GM23338 (cell line): ENCODE measurements at regions not wholly inside any gene's neighbourhood (a gene's known extent, or its start where the extent isn't known, plus 50 kb on each side); places are given as distances from the start of the nearest gene placed in this dataset.

Experiments used
- ATAC-seq: fragments of 200-7000 bp; cut with Tn5 transposase; 3 replicates; pipeline ENCODE4 v1.9.1; 2020
- DNase-seq: peaks from one replicate; pipeline ENCODE4 v3.0.0-alpha.2; 2015; ENCODE audit warnings: low spot score
- H2AFZ ChIP-seq: fragments of 200-600 bp; sonication (generic); 2 replicates; pipeline ENCODE4 v1.8.0; 2016; ENCODE audit warnings: antibody characterized with exemption, mild to moderate bottlenecking, moderate library complexity
- H3F3A ChIP-seq: fragments of 200-600 bp; sonication (generic); replicated peaks from 2 replicates; pipeline ENCODE4 v1.8.0; 2017; ENCODE audit warnings: antibody characterized with exemption, mixed run types, low read depth
- H3K27ac ChIP-seq: fragments of 200-600 bp; sonication (generic); 2 replicates; pipeline ENCODE4 v1.6.1; 2016; ENCODE audit warnings: low read depth
- H3K27me3 ChIP-seq: fragments of 200-600 bp; sonication (generic); 2 replicates; pipeline ENCODE4 v1.8.0; 2016; ENCODE audit warnings: mild to moderate bottlenecking, mixed run types, moderate library complexity; ENCODE audit not compliant: insufficient read depth
- H3K36me3 ChIP-seq: fragments of 200-600 bp; sonication (generic); 2 replicates; pipeline ENCODE4 v1.8.0; 2016; ENCODE audit warnings: mild to moderate bottlenecking; ENCODE audit not compliant: insufficient read depth
- H3K4me1 ChIP-seq: fragments of 200-600 bp; sonication (generic); 2 replicates; pipeline ENCODE4 v1.8.0; 2016; ENCODE audit warnings: mild to moderate bottlenecking, moderate library complexity; ENCODE audit not compliant: insufficient read depth
- H3K4me2 ChIP-seq: fragments of 200-600 bp; sonication (generic); 2 replicates; pipeline ENCODE4 v1.7.1; 2017; ENCODE audit warnings: mixed run types
- H3K4me3 ChIP-seq: fragments of 200-600 bp; sonication (generic); 2 replicates; pipeline ENCODE4 v1.6.1; 2016; ENCODE audit warnings: mixed run types
- H3K79me2 ChIP-seq: fragments of 200-600 bp; sonication (generic); replicated peaks from 2 replicates; pipeline ENCODE4 v1.8.0; 2017; ENCODE audit warnings: mild to moderate bottlenecking; ENCODE audit not compliant: insufficient read depth
- H3K9me2 ChIP-seq: fragments of 200-600 bp; sonication (generic); 2 replicates; pipeline ENCODE4 v1.8.0; 2017; ENCODE audit not compliant: insufficient read depth
- H4K20me1 ChIP-seq: fragments of 200-600 bp; sonication (generic); replicated peaks from 2 replicates; pipeline ENCODE4 v1.8.0; 2017; ENCODE audit warnings: mild to moderate bottlenecking; ENCODE audit not compliant: insufficient read depth
- H3K27ac Mint-ChIP-seq: 2 replicates; pipeline ENCODE4 v1.8.0; 2020; ENCODE audit warnings: inconsistent platforms, mild to moderate bottlenecking, moderate library complexity, mixed read lengths
- H3K27me3 Mint-ChIP-seq: 3 replicates; pipeline ENCODE4 v1.8.0; 2022; ENCODE audit warnings: low read depth, mild to moderate bottlenecking, moderate library complexity, mixed read lengths, inconsistent platforms; ENCODE audit not compliant: insufficient read depth, poor library complexity
- H3K36me3 Mint-ChIP-seq: 3 replicates; pipeline ENCODE4 v1.8.0; 2021; ENCODE audit warnings: low read depth, mild to moderate bottlenecking, inconsistent platforms, moderate library complexity, mixed read lengths
- H3K4me1 Mint-ChIP-seq: 3 replicates; pipeline ENCODE4 v1.8.0; 2020; ENCODE audit warnings: mild to moderate bottlenecking, inconsistent platforms, mixed read lengths
- H3K4me3 Mint-ChIP-seq: 3 replicates; pipeline ENCODE4 v1.8.0; 2021; ENCODE audit warnings: moderate library complexity, mild to moderate bottlenecking, inconsistent platforms, mixed read lengths
- H3K9me3 Mint-ChIP-seq: 3 replicates; pipeline ENCODE4 v1.8.0; 2020; ENCODE audit warnings: moderate library complexity, mild to moderate bottlenecking, inconsistent platforms, mixed read lengths
- CREB1 ChIP-seq: fragments of 250-450 bp; sonication (Bioruptor Pico); IDR thresholded peaks from 2 replicates; pipeline ENCODE4 v1.5.0; 2020; ENCODE audit warnings: low read depth, mild to moderate bottlenecking, moderate library complexity
- CTCF ChIP-seq, 2 experiments: fragments of 200-600 bp in 1 of 2; sonication (generic) in 1 of 2; conservative IDR thresholded peaks; 2 replicates each; pipeline versions ENCODE4 v1.5.1 to v1.6.1; 2016 to 2017; ENCODE audit warnings: antibody characterized with exemption in 2 of 2, low read depth in 2 of 2, mild to moderate bottlenecking in 2 of 2, moderate library complexity in 1 of 2
- ETS1 ChIP-seq: IDR thresholded peaks from 2 replicates; pipeline ENCODE4 v1.6.1; 2016; ENCODE audit warnings: antibody characterized with exemption
- EZH2 ChIP-seq: fragments of 200-600 bp; sonication (generic); IDR thresholded peaks from one replicate; pipeline ENCODE4 v1.8.0; 2017; ENCODE audit warnings: antibody characterized with exemption, mild to moderate bottlenecking, low read depth; ENCODE audit not compliant: unreplicated experiment
- EZH2phosphoT487 ChIP-seq: fragments of 200-600 bp; sonication (generic); IDR thresholded peaks from one replicate; pipeline ENCODE4 v1.8.1; 2018; ENCODE audit warnings: antibody characterized with exemption; ENCODE audit not compliant: unreplicated experiment
- JUNB ChIP-seq: IDR thresholded peaks from one replicate; pipeline ENCODE4 v1.6.1; 2016; ENCODE audit warnings: antibody characterized with exemption; ENCODE audit not compliant: unreplicated experiment
- NANOG ChIP-seq: IDR thresholded peaks from 2 replicates; pipeline ENCODE4 v1.6.1; 2016; ENCODE audit warnings: antibody characterized with exemption, borderline replicate concordance
- POLR2AphosphoS5 ChIP-seq: IDR thresholded peaks from 2 replicates; pipeline ENCODE4 v1.6.1; 2016; ENCODE audit warnings: antibody characterized with exemption, low read depth
- STAT1 ChIP-seq: IDR thresholded peaks from one replicate; pipeline ENCODE4 v1.6.1; 2016; ENCODE audit warnings: antibody characterized with exemption; ENCODE audit not compliant: unreplicated experiment
- ZNF114 ChIP-seq: fragments of 250-450 bp; sonication (Bioruptor Pico); IDR thresholded peaks from 2 replicates; pipeline ENCODE4 v1.5.0; 2020; ENCODE audit warnings: mild to moderate bottlenecking, moderate library complexity

- TF ChIP-seq EZH2phosphoT487 = no peak
- TF ChIP-seq NANOG = no peak
- no peak for TF ChIP-seq EZH2
- no peak for TF ChIP-seq ZNF114 (CRISPR knock-in tag)
- TF ChIP-seq ETS1 = no peak
- DNase-seq (no peak), ATAC-seq (no peak)
- no peak overlapping the region for H3K27ac Mint-ChIP-seq
- no peaks in the 10 kb centered on the region for H3K79me2 ChIP-seq
- H3K4me3 Mint-ChIP-seq = no peak overlapping the region
- H3K4me1 Mint-ChIP-seq = no peaks in the 10 kb centered on the region
- H3K36me3 Mint-ChIP-seq = peaks cover 3% of the 10 kb centered on the region; the same call in 2 of the 3 replicates
- H3K4me3 ChIP-seq = no peak overlapping the region
- peaks cover 2% of the 10 kb centered on the region for H3K27me3 Mint-ChIP-seq
- no peaks in the 10 kb centered on the region for H3K9me2 ChIP-seq
- H4K20me1 ChIP-seq = no peaks in the 10 kb centered on the region
- no peaks in the 10 kb centered on the region for H3K36me3 ChIP-seq
- H3K4me2 ChIP-seq = no peak overlapping the region
- H2AFZ ChIP-seq = no peak overlapping the region
- peaks cover 69% of the 10 kb centered on the region for H3K9me3 Mint-ChIP-seq
- H3K27me3 ChIP-seq = no peaks in the 10 kb centered on the region
- H3K4me1 ChIP-seq = no peaks in the 10 kb centered on the region
- H3F3A ChIP-seq = no peaks in the 10 kb centered on the region
- no peak overlapping the region for H3K27ac ChIP-seq
Observed at GRCh38 chr15:45904019-45904418, 269.2 kb downstream of the SQOR start.

GRCh38 chr15:45906230-45906629, 271.4 kb downstream of the SQOR start:
- no peak overlapping the region for H3K27ac ChIP-seq
- no peak overlapping the region for H3K27ac Mint-ChIP-seq
- H3K27me3 ChIP-seq = no peaks in the 10 kb centered on the region
- no peaks in the 10 kb centered on the region for H3K27me3 Mint-ChIP-seq
- TF ChIP-seq EZH2phosphoT487 = no peak
- no peak for TF ChIP-seq STAT1
- TF ChIP-seq ZNF114 (CRISPR knock-in tag) = no peak
- no peak for TF ChIP-seq POLR2AphosphoS5
- H3K9me2 ChIP-seq = no peaks in the 10 kb centered on the region
- H4K20me1 ChIP-seq = no peaks in the 10 kb centered on the region
- peaks cover 8% of the 10 kb centered on the region; the same call in 1 of the 2 replicates for H3K4me1 ChIP-seq
- DNase-seq (no peak), ATAC-seq (no peak)
- no peak overlapping the region for H3K4me3 Mint-ChIP-seq
- H3K4me2 ChIP-seq = no peak overlapping the region
- H3K4me3 ChIP-seq = no peak overlapping the region
- H3K79me2 ChIP-seq = no peaks in the 10 kb centered on the region
- H3F3A ChIP-seq = no peaks in the 10 kb centered on the region
- peaks cover 67% of the 10 kb centered on the region for H3K9me3 Mint-ChIP-seq
- peaks cover 3% of the 10 kb centered on the region; the same call in 1 of the 3 replicates for H3K36me3 Mint-ChIP-seq
- H3K36me3 ChIP-seq = no peaks in the 10 kb centered on the region
- no peaks in the 10 kb centered on the region for H3K4me1 Mint-ChIP-seq
- H2AFZ ChIP-seq = no peak overlapping the region

- no peaks in the 10 kb centered on the region for H3F3A ChIP-seq
- H2AFZ ChIP-seq = no peak overlapping the region
- no peaks in the 10 kb centered on the region for H3K4me1 Mint-ChIP-seq
- H3K27me3 Mint-ChIP-seq = no peaks in the 10 kb centered on the region
- peaks cover 60% of the 10 kb centered on the region for H3K9me3 Mint-ChIP-seq
- no peak overlapping the region for H3K4me3 Mint-ChIP-seq
- no peak overlapping the region for H3K4me3 ChIP-seq
- H3K27me3 ChIP-seq = no peaks in the 10 kb centered on the region
- no peaks in the 10 kb centered on the region for H3K36me3 ChIP-seq
- ATAC-seq (no peak), DNase-seq (no peak)
- no peaks in the 10 kb centered on the region for H3K9me2 ChIP-seq
- H4K20me1 ChIP-seq = no peaks in the 10 kb centered on the region
- no peak overlapping the region for H3K27ac Mint-ChIP-seq
- peaks cover 3% of the 10 kb centered on the region; the same call in 1 of the 3 replicates for H3K36me3 Mint-ChIP-seq
- peaks cover 8% of the 10 kb centered on the region; the same call in 1 of the 2 replicates for H3K4me1 ChIP-seq
- no peak overlapping the region for H3K4me2 ChIP-seq
- H3K27ac ChIP-seq = no peak overlapping the region
- H3K79me2 ChIP-seq = no peaks in the 10 kb centered on the region
- no peak for TF ChIP-seq ETS1
- no peak for TF ChIP-seq NANOG
- TF ChIP-seq JUNB = no peak
- no peak for TF ChIP-seq POLR2AphosphoS5
- TF ChIP-seq ZNF114 (CRISPR knock-in tag) = no peak
- no peak for TF ChIP-seq CTCF (conservative IDR thresholded peaks at IDR 0.05; ENCODE audit: low read depth in 2 of 2)
- TF ChIP-seq EZH2 = no peak
- no peak for TF ChIP-seq CREB1
Observed at GRCh38 chr15:45910671-45911070, 275.8 kb downstream of the SQOR start.
